HEK293 (cell line): ENCODE measurements at regions not wholly inside any gene's neighbourhood (a gene's known extent, or its start where the extent isn't known, plus 50 kb on each side); places are given as distances from the start of the nearest gene placed in this dataset.

ENCODE experiments used
- CTCF ChIP-seq: fragments of 450-650 bp; formaldehyde crosslinking; IDR thresholded peaks from 2 replicates; pipeline ENCODE4 v1.5.1; 2016; ENCODE audit warnings: missing biosample characterization, missing genetic modification characterization
- KLF8 ChIP-seq: fragments of 450-650 bp; formaldehyde crosslinking; IDR thresholded peaks from 2 replicates; pipeline ENCODE4 v1.5.1; 2016; ENCODE audit warnings: missing biosample characterization, missing genetic modification characterization
- MZF1 ChIP-seq: fragments of 450-650 bp; formaldehyde crosslinking; IDR thresholded peaks from 2 replicates; pipeline ENCODE4 v1.5.1; 2017; ENCODE audit warnings: missing biosample characterization, missing genetic modification characterization, borderline replicate concordance
- WT1 ChIP-seq: fragments of 450-650 bp; formaldehyde crosslinking; IDR thresholded peaks from 2 replicates; pipeline ENCODE4 v1.5.1; 2016; ENCODE audit warnings: missing biosample characterization, missing genetic modification characterization
- YY1 ChIP-seq: fragments of 450-650 bp; formaldehyde crosslinking; IDR thresholded peaks from 2 replicates; pipeline ENCODE4 v1.5.1; 2018; ENCODE audit warnings: missing biosample characterization, missing genetic modification characterization
- ZBTB26 ChIP-seq: fragments of 450-650 bp; formaldehyde crosslinking; optimal IDR thresholded peaks from 2 replicates; pipeline ENCODE3; 2016; ENCODE audit warnings: missing biosample characterization, mild to moderate bottlenecking, missing genetic modification characterization
- ZFP37 ChIP-seq: fragments of 450-650 bp; formaldehyde crosslinking; IDR thresholded peaks from 2 replicates; pipeline ENCODE4 v1.5.1; 2016; ENCODE audit warnings: missing biosample characterization, missing genetic modification characterization
- ZFP41 ChIP-seq: fragments of 450-650 bp; formaldehyde crosslinking; IDR thresholded peaks from 2 replicates; pipeline ENCODE4 v1.5.1; 2016; ENCODE audit warnings: missing biosample characterization, missing genetic modification characterization, borderline replicate concordance
- ZNF433 ChIP-seq: fragments of 450-650 bp; formaldehyde crosslinking; IDR thresholded peaks from 2 replicates; pipeline ENCODE4 v1.5.1; 2016; ENCODE audit warnings: missing biosample characterization, missing genetic modification characterization, low read depth

GRCh38 chr5:52708463-52708862 is 79.3 kb upstream of the ITGA1 start:
- TF ChIP-seq CTCF (tag by site-specific recombination) (no peak), YY1 (tag by site-specific recombination) (no peak), ZBTB26 (tag by site-specific recombination) (no peak), ZNF433 (tag by site-specific recombination) (no peak), KLF8 (tag by site-specific recombination) (no peak), ZFP37 (tag by site-specific recombination) (no peak), ZFP41 (tag by site-specific recombination) (no peak), WT1 (tag by site-specific recombination) (no peak), MZF1 (no peak)
